Brain microvascular endothelial cell (primary cell): ENCODE measurements at regions not wholly inside any gene's neighbourhood (a gene's known extent, or its start where the extent isn't known, plus 50 kb on each side); places are given as distances from the start of the nearest gene placed in this dataset.

ENCODE experiments used
- DNase-seq: peaks from one replicate; pipeline ENCODE4 v3.0.0-alpha.2; 2020
- H3K27ac ChIP-seq: fragments of 250-450 bp; sonication (Bioruptor Pico); 2 replicates; pipeline ENCODE4 v1.5.1; 2020; ENCODE audit warnings: mild to moderate bottlenecking, moderate library complexity
- H3K27me3 ChIP-seq: fragments of 250-450 bp; sonication (Bioruptor Pico); replicated peaks from 2 replicates; pipeline ENCODE4 v1.5.1; 2020; ENCODE audit warnings: mild to moderate bottlenecking
- H3K36me3 ChIP-seq: fragments of 250-450 bp; sonication (Bioruptor Pico); replicated peaks from 2 replicates; pipeline ENCODE4 v1.5.1; 2020; ENCODE audit warnings: mild to moderate bottlenecking
- H3K4me3 ChIP-seq: 2 replicates; pipeline ENCODE4 v1.5.1; 2011; ENCODE audit warnings: low read depth, mild to moderate bottlenecking, control low read depth, low read length, moderate library complexity
- in situ Hi-C: cut with HindIII; loops from 2 replicates; pipeline ENCODE4 v1.10.0; 2017; ENCODE audit warnings: low sequenced_read_pairs, low pct_ligation_motif_present
- TF ChIP-seq, protein P1 (sequence below): IDR thresholded peaks from 2 replicates; pipeline ENCODE4 v1.5.1; 2011; ENCODE audit warnings: low read depth, mild to moderate bottlenecking, moderate library complexity, low read length, control low read depth, inconsistent platforms; ENCODE audit errors: missing control alignments

DNA sequence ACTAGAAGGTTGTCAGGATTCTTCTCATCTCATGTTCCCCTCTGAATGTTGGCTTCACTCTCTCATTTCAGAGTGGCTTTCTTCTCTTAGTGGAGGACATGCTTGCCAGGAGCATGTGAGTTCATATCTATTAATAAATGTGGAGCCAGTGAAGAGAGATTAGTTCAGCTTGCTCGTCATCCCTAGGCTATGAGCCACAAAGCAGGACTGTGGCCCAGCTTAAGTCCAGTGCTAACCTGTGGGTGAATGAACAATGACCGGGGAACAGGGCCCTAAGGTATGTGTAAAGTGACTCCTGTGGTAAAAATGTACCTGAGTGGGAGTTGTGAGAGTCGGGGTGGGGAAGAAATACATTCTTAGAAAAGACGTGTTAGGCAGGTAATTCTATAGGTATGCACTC is 96.9 kb upstream of the TBL1XR1 start:
- Histone ChIP-seq H3K36me3 (no peaks in the 10 kb centered on the region), H3K4me3 (no peak overlapping the region), H3K27ac (no peak overlapping the region), H3K27me3 (no peaks in the 10 kb centered on the region)
- in situ Hi-C loops: no loop called here
- DNase-seq: peak; percentile 53
- TF ChIP-seq, protein P1, sequence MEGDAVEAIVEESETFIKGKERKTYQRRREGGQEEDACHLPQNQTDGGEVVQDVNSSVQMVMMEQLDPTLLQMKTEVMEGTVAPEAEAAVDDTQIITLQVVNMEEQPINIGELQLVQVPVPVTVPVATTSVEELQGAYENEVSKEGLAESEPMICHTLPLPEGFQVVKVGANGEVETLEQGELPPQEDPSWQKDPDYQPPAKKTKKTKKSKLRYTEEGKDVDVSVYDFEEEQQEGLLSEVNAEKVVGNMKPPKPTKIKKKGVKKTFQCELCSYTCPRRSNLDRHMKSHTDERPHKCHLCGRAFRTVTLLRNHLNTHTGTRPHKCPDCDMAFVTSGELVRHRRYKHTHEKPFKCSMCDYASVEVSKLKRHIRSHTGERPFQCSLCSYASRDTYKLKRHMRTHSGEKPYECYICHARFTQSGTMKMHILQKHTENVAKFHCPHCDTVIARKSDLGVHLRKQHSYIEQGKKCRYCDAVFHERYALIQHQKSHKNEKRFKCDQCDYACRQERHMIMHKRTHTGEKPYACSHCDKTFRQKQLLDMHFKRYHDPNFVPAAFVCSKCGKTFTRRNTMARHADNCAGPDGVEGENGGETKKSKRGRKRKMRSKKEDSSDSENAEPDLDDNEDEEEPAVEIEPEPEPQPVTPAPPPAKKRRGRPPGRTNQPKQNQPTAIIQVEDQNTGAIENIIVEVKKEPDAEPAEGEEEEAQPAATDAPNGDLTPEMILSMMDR: no peak

DNA sequence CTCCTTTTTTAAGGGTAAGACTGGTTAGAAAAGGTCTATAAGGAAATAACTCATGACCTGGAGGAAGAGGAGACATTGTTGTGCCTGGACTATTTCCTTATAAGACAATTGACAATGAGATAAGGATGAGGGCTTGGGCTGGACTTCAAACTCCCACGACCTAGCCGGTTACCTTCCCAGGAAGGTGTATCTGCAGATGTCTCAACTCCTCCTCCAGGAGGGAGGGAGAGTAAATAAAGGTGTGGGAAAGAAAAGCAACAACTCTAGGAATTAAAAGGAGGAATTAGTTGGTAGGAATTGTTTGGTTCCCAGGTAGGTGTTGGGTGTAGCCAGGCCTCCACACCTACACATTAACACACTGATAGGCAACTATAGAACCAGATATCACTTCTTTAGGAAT is 97.8 kb upstream of the TBL1XR1 start:
- no peak for DNase-seq
- no peak overlapping the region for H3K4me3 ChIP-seq
- in situ Hi-C loops: no loop called here
- no peak overlapping the region for H3K27ac ChIP-seq
- TF ChIP-seq, protein P1: no peak
- H3K27me3 ChIP-seq: no peaks in the 10 kb centered on the region
- no peaks in the 10 kb centered on the region for H3K36me3 ChIP-seq

DNA sequence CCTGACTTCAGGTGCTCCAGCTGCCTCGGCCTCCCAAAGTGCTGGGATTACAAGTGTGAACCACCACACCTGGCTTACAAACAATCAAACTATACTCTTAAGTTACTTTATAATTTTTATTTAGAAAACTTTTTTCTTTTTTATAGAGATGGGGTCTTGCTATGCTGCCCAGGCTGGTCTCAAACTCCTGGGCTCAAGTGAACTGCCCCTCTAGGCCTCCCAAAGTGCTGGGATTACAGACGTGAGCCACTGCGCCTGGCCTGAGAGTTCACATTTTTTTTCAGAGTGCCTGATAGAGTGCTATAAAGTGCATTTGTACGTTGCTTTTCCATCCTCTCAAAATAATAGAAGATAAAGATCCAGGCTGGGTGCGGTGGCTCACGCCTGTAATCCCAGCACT is 102.0 kb upstream of the TBL1XR1 start:
- H3K27ac ChIP-seq: no peak overlapping the region
- no peak overlapping the region for H3K4me3 ChIP-seq
- in situ Hi-C loops: no loop called here
- H3K36me3 ChIP-seq: no peaks in the 10 kb centered on the region
- DNase-seq: no peak
- no peaks in the 10 kb centered on the region for H3K27me3 ChIP-seq
- TF ChIP-seq, protein P1: no peak

DNA sequence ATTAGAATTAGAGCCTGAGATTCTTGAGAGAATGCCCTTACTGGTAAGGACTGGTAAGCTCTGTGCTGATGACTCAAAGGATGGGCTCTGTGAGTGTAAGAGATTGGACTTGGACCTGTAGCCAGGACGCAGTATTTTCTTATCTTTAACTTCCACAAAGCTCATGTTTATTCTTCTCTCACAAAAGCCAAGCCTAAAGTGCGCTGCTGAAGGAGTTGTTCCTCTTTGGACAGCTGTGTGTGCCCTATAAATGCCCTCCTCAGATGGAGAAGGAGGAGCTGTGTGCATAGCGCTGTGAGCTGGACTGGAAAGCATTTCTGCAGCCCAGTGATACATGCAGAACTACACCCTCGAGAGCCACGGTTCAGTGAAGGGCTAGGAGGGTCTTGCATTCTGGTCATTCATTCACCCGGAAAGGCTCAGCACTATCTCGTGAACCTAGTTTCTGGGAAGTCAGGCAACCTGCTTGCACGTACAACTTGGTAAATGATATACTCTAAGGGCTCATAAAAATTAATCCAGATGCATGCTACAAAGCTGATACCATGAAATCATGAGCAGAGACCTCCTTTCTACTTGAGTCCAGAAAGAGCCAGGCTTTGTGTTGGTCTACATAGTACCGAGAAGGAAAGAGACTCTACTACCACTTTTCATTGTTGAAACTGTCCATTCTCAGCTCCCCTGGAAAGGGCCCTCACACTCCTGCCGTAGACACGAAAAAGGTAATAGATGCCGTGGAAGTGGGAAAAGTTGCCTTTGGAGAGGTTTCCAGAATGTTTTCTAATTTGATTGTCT is 103.0 kb upstream of the TBL1XR1 start:
- in situ Hi-C loops: no loop called here
- DNase-seq: peak; percentile 42

DNA sequence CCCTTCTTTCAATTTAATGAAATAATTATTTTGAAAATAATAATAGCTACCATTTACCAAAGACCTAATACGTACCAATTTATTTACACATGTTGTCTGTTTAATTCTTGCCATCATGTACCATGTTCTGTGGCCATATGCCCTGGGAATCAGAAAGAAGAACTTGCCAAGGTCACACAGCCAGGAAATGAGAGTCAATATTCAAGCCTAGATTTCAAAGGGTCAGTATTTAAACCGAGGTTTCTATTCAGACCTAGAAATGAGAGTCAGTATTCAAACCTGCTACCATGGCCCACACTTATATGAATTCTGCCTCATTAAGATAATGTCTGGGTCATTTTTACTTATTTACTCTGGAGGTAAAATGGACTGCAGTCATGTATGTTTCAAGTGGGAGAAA is 103.6 kb upstream of the TBL1XR1 start:
- in situ Hi-C loops: no loop called here
- Histone ChIP-seq H3K36me3 (no peaks in the 10 kb centered on the region), H3K27me3 (no peaks in the 10 kb centered on the region), H3K27ac (no peak overlapping the region), H3K4me3 (no peak overlapping the region)
- no peak for DNase-seq
- TF ChIP-seq, protein P1: no peak

More for the DNA sequence above, 103.0 kb upstream of the TBL1XR1 start:
- Histone ChIP-seq H3K4me3 (no peak overlapping the region), H3K27me3 (no peaks in the 10 kb centered on the region), H3K27ac (no peak overlapping the region), H3K36me3 (no peaks in the 10 kb centered on the region)
- TF ChIP-seq, protein P1: no peak

DNA sequence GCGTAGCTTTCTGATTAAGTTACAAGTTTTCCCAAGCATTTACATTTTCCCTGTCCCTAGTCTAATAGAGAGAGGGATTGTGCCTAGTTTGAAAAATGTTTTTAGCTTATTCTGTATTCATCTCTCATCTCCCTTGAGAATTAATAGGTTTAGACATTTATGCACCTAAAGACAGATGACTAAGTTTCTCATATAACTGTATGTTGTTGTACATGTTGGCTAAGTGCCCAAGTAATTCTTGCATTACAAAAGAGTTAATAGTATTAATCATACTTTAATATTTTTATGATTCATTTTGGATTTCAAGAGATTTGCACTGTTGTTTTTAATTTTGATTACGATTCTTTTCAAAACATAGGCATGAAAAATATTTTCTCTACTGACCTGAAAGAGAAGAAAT is 109.0 kb upstream of the TBL1XR1 start:
- TF ChIP-seq, protein P1: no peak
- in situ Hi-C loops: no loop called here
- H3K27ac ChIP-seq: no peak overlapping the region
- no peaks in the 10 kb centered on the region for H3K36me3 ChIP-seq
- DNase-seq: peak; percentile 29
- no peak overlapping the region for H3K4me3 ChIP-seq
- no peaks in the 10 kb centered on the region for H3K27me3 ChIP-seq
